ENCODE measurements at regions not wholly inside any gene's neighbourhood (a gene's known extent, or its start where the extent isn't known, plus 50 kb on each side); places are given as distances from the start of the nearest gene placed in this dataset.
A peak's percentile ranks its signal among the peaks of the same experiment; 100 is the strongest.

DNA sequence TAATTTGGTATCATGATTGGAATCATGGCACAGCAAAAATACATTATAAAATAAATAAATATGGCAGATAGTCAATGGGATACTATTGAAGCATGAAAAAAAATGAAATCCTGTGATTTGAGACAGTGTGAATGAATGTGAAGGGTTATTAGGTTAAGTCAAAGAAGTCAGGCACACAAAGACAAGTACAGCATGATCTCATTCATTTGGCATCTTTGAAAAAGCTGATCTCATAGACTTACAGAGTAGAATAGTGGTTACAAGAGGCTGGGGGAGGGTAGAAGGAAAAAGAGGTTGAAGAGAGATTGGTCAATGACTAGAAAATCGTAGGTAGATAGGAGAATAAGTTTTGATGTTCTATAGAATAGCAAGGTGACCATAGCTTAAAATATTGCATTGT is 295.1 kb upstream of the SLITRK5 start:
- no peak for DNase-seq

- no peak for DNase-seq
Measured at GRCh38 chr13:87384099-87384498, 287.1 kb upstream of the SLITRK5 start.

DNA sequence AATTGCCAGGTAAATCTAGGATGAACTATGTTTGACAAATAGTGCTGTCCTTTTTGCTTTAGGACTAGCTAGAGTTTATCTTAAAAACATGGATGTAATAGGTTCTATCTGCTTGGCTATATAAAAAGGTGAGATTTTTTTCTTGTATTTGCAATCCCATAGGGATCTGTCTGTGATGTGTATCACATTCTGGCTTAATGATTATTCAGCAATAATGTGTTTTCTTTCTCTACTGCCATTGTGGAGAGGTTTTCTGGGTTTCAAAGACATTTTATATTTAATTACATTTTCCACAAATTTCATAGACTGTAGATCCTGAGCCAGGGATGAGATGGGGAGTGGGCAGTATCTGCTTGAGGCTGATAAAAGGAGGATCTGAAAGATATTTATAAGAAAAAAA is 277.8 kb upstream of the SLITRK5 start:
- no peak for DNase-seq

GRCh38 chr13:87398047-87398446 is 273.1 kb upstream of the SLITRK5 start:
- DNase-seq: no peak

- no peak for DNase-seq
Measured at GRCh38 chr13:87403748-87404432, 267.3 kb upstream of the SLITRK5 start.

DNA sequence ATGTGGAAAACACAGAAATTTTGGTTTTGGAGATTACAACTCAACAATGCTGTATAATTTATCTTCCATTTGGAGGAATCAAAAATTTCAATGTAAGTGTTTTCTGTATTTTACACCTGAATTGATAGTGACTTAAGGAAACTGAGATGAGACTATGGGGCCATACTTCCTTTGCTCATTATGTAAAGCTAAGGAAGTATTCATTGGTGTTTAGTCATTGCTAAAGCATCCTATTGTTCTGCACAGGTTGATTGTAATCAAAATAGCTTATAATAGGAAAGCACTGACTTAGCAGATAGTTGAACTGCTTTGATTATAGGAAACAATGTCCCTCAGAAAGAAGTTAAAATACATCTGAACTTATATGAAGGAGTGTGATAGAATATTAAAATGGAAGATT is 244.4 kb upstream of the SLITRK5 start:
- DNase-seq: no peak

- no peak for DNase-seq
Measured at GRCh38 chr13:87444135-87444534, 227.0 kb upstream of the SLITRK5 start.

GRCh38 chr13:87452281-87452680 is 218.9 kb upstream of the SLITRK5 start:
- DNase-seq: no peak

GRCh38 chr13:87453244-87453643 is 217.9 kb upstream of the SLITRK5 start:
- DNase-seq: no peak

DNA sequence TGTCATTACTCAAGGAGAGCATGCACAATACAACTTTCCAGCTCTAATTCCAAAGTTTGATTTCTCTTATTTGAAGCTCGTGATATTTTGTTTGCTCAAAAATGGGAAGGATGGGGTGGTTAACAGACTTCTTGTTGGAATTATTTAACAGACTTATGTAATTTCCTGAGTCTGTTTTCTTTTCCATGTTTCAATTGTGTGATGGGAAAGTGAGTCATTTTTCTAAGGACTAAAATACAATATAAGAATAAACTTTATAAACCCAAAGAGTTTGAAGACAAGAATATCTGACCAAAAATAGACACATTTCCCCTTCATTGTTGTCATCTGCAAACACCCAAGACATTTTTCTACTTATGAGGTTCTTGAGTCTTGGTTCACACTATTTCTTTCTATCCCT is 211.8 kb upstream of the SLITRK5 start:
- no peak for DNase-seq

DNA sequence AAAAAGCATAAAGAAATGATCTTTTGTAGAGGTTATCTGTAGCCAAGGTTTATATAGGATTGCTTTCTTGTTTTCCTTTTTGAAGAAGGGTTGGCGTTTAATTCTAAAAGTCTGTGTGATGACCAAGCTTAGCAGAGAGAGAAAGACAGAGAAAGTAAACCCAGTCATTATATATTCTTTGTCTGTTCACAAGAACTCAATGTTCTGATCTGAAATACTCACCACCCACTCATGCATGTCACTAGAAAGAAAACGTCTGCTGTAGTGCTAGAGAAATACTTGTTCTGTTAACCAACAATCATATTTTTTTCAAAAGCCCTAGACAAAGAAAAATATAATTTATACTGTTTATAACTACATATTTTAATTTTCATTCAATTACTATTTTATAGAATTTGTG is 173.7 kb upstream of the SLITRK5 start:
- DNase-seq: no peak

- no peak for DNase-seq
Measured at GRCh38 chr13:87498681-87499080, 172.5 kb upstream of the SLITRK5 start.

DNA sequence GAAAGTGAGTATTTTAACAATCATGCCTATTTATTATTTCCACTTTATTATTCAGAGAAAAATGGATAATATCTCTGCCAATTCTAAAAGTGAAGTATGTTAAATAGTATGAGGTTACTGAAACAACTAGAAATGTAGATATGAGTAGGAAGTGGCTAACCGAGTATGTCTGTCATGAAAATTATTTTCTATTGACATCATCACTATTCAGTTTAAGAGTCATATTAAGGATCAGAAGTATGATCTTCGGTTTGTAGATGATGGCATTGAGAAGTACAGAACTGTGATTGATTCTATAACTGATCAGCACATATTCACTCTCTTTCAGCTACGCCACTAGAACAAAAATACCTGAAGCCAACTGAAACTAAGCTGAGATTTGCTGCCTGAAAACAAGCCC is 146.4 kb upstream of the SLITRK5 start:
- no peak for DNase-seq

- no peak for DNase-seq
Measured at GRCh38 chr13:87533776-87534175, 137.4 kb upstream of the SLITRK5 start.

GRCh38 chr13:87535911-87536310 is 135.3 kb upstream of the SLITRK5 start:
- DNase-seq: no peak

- no peak for DNase-seq
Measured at GRCh38 chr13:87536499-87536898, 134.7 kb upstream of the SLITRK5 start.

DNA sequence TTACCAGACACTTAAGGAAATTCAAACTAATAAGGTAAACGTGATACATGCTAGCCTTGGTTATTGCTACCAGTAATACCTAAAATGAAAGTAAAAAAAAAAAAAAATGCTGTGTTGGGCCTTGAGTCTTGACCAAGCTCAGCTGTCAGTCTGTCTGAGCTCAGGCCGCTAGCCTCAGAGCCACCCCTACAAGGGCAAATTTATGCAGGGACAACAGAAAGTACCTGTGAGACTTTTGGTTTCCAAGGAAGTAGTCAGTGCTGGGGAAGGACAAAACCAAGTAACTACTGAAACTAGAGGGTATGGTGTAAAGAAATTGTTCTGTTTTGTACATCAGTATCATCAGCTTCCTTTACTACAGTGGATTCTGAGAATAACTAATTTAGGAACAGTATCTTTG is 134.3 kb upstream of the SLITRK5 start:
- DNase-seq: no peak

GRCh38 chr13:87537951-87538350 is 133.2 kb upstream of the SLITRK5 start:
- DNase-seq: no peak

GRCh38 chr13:87538366-87539052 is 132.7 kb upstream of the SLITRK5 start:
- DNase-seq: no peak

DNA sequence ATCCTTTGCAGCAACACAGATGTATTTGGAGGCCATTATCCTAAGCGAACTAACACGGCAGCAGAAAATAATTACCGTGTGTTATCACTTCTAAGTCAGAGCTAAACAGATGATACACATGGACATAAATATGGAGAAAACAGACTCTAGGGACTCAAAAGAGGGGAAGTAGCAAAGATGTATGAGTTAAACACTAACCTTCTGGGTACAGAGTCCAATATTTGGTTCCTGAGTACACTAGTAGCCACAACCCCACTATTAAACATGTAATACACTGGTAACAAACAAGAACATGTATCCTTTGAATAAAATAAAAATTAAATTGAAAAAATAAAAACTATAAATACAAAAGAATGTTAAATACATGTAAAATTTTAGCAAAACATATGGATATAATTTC is 118.0 kb upstream of the SLITRK5 start:
- DNase-seq: no peak

- DNase-seq: no peak
Measured at GRCh38 chr13:87554045-87554444, 117.1 kb upstream of the SLITRK5 start.

- no peak for DNase-seq
Measured at GRCh38 chr13:87557788-87558187, 113.4 kb upstream of the SLITRK5 start.

DNA sequence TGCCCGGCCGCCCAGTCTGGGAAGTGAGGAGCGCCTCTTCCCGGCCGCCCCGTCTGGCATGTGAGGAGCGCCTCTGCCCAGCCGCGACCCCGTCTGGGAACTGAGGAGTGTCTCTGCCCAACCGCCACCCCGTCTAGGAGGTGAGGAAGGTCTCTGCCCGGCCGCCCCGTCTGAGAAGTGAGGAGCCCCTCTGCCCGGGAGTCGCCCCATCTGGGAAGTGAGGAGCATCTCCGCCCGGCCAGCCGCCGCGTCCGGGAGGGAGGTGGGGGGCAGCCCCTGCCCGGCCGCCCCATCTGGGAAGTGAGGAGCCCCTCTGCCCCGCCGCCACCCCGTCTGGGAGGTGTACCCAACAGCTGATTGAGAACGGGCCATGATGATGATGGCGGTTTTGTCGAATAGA is 109.6 kb upstream of the SLITRK5 start:
- peak in 1 of 5 donors; percentile 13 for DNase-seq

DNA sequence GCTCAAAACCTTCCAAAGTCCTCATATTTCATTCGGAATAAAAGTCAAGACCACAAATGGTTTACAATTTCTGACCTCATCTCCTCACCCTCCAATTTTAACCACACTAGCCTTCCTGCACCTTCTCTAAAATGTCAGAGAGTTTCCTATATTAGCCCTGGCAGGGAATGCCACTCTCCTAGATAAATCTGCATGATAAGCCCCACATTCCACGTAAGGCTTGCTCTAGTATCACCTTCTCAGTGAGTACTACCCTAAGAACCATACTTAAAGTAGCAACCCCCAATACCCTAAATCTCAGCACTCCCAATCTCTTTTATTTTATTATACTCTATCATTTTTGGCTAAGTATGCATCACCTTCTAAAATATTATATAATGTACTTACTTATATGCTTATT is 100.5 kb upstream of the SLITRK5 start:
- DNase-seq: no peak

- DNase-seq: no peak
Measured at GRCh38 chr13:87582399-87582798, 88.8 kb upstream of the SLITRK5 start.
